GM19438 (cell line): ENCODE measurements at regions not wholly inside any gene's neighbourhood (a gene's known extent, or its start where the extent isn't known, plus 50 kb on each side); places are given as distances from the start of the nearest gene placed in this dataset.

Source experiments
- ATAC-seq: cut with Tn5 transposase; IDR thresholded peaks from one replicate; pipeline ENCODE4 v1.9.1; 2021; ENCODE audit warnings: low read depth; ENCODE audit not compliant: unreplicated experiment

DNA sequence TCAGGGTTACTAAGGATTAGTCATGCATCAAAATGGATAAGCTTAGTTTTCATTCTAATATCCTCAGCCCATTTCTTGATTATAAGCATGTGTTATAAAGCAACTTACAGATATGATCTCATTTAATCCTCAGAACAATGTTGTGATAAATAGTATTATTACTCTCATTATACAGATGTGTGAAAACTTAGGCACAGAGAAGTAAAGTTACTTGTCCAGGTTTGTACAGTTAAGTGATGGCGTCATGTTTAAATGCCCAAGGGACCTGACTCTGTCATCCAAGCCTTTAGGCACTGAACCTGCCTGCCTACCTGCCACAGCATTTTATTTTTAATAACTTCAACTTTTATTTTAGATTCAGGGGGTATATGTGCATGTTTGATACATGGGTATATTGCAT lies 472.9 kb upstream of the SEMA6D start:
- no peak for ATAC-seq

DNA sequence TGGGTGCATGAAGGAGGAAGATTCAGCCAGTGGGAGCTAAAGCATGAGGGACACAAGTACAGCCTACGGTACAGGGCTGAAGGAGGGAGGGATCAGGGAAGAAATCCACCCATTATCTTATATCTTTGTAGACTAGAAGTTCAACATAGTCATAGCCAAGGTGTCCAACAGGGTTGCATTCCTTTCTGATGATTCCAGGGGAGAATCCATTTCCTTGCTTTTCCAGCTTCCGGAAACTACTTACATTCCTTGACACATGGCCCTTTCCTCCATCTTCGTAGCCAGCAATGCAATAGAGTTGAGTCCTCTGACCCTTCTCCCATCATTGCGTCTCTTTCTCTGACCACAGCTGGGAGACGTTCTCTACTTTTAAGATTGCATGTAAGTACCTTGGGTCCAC lies 471.0 kb upstream of the SEMA6D start:
- ATAC-seq, result no peak

DNA sequence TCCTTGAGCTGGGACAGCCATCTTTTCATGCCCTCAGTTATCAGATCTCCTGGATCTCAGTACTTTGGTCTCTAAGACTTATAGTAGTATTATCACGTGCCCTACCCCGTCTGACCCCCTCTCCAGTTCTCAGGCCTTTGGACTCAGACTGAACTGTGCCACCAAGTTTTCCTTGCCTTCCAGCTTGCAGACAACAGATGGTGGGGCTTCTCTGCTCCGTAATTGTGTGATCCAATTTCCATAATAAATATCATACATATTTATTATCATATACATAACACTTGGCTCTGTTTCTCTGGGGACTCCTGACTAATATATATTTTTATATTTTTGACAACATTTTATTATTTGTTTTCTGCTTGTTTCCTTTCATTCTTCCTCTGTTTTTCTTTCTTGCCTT lies 458.8 kb upstream of the SEMA6D start:
- no peak for ATAC-seq

DNA sequence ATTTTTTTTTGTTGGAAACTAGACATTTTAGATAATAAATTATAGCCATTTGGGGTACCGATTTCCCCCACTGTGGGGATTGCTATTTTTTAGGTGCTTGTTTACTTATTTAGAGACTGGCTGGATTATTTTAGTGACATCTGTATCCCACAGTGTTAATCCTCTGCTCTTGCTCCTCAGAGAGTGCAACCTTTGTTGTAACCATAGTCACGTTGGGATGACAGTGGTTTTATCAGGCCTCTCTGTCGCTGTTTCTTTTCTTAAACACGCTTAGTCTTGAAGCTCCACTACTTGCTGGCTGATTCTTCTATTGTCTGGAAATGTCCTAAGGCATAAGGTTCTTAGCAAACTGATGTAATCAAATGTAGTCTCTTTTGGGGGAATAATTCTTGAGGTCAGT lies 451.6 kb upstream of the SEMA6D start:
- no peak for ATAC-seq

DNA sequence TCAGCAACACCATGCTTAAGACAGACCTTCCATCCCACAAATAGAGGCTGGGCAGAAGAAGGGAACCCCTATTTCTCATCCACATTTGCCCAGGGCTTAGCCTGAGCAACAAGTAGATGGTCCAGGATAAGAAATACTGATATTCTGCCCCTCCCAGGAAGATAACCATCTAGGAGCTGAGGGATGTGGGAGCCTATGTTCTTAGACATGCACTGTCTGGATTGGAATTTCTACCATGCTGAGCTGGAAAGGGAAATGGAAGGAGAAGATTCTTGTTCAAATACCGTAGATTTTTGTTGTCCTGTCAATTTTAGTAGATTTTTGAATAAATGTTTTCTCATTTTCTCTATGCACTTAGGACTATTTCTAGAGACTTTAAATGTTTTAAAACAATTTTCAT lies 450.7 kb upstream of the SEMA6D start:
- no peak for ATAC-seq

DNA sequence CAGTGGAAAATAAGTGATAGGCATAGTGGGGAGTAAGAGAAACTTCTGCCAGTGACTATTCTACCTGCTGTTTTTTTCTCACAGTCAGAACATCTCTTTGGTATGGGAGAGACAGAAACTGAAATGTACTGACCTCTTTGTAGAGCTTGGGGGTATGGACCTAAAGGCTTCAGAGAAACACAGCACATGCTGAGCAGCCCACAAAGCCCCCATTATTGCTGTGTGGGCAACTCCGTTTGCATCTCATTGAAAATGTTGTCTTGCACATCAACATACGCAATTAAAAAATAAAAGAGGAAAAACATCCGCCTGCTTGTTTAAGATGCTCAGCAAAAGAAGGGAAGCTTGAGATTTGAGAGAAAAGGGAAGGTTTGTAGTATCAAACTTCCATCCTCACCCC lies 443.4 kb upstream of the SEMA6D start:
- ATAC-seq, result no peak

DNA sequence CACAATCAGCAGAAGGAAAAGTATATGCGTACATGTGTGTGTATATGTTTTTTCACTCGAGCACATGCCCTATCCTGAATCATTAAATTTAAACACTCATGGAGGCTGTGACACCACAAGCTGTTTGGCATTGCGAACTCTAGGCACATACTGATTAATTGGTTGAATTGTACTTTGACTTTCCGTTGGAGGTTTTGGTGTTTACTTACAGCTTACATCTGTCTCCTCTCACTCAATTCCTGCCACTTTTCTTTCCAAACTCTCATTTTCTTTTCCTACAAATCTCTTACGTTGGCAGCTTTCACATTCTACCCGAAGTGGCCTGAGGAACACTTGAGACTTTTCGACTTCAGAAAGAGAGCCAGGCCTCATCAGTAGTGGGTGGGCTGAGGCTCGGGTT lies 434.1 kb upstream of the SEMA6D start:
- ATAC-seq, result no peak

DNA sequence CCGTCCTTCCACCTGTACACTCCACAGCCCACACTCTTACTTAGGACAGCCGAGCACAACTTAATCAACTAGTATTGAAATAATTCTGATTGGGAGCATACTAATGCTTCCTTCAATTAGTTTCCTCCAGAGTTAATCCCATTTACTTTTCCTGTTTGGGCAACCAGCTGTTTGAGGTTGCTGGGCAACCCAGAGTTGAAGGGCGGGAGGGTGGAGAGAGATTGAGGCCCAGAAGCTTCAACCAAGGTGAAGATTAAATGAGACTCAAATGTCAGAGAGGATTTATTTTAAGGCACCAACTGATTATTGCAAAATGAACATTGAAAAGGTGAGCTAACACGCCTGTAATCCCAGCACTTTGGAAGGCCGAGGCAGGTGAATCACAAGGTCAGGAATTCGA lies 428.5 kb upstream of the SEMA6D start:
- ATAC-seq, result no peak

DNA sequence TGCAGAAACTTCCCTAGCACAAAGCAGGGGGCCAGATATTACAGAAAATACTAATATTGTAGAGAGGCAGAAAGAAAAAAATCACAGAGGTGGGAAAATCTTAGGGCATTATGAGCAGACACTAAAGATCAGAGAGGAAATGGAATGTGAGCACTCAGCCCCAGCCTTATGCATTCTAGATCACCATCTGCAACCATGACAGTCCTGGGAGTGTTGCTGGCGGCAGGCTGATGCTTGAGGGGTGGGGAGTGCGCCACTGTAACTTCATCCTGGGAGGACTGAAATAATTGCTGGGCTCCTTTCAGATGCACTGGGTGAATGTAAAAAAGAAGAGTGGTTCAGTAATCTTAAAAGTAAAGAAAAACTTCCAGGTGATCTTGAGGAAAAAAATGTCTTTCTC lies 427.6 kb upstream of the SEMA6D start:
- ATAC-seq, result no peak

DNA sequence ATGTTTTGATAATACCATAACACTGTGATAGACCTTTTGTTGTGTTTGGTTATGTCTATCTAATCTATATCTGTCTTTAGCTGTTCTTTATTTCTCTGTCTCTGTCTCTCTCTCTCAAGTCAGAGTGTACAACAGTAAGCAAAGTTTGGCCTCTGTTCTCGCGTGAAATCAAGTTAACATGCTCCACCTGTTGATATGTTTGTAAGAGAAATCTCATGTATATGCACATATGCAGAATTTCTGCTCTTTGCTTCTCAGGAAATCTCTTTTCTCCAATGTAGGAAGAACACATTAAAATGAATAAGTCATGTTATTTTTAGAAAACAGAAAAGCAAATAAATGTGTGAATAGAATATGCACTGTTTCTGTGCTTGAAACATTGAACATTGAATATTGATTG lies 425.5 kb upstream of the SEMA6D start:
- no peak for ATAC-seq

DNA sequence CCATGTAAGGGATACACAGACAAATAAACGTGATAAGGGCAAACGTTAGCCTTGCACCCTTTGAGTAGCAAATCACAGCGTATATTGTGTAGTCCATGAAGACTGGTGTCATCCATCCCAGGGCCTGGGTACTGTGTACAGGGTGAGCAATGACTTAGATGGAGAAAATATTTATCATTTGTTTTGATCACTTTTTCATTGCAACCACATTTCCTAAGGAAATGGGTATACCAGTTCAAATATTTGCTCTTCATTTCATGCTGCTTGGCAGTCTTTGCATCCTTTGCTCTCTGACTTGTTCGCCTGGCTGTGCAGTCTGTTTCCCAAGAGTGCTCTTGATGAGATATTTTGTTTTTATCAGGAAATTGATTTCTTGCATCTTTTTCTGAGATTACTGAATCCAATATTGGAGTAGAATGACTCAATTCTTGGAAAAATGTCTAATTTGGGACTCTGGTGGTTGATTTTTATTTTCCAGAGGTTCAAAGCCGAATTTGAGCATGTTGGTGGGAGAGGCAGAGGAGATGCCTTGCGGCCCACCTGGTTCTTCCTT lies 424.6 kb upstream of the SEMA6D start:
- ATAC-seq, result no peak

DNA sequence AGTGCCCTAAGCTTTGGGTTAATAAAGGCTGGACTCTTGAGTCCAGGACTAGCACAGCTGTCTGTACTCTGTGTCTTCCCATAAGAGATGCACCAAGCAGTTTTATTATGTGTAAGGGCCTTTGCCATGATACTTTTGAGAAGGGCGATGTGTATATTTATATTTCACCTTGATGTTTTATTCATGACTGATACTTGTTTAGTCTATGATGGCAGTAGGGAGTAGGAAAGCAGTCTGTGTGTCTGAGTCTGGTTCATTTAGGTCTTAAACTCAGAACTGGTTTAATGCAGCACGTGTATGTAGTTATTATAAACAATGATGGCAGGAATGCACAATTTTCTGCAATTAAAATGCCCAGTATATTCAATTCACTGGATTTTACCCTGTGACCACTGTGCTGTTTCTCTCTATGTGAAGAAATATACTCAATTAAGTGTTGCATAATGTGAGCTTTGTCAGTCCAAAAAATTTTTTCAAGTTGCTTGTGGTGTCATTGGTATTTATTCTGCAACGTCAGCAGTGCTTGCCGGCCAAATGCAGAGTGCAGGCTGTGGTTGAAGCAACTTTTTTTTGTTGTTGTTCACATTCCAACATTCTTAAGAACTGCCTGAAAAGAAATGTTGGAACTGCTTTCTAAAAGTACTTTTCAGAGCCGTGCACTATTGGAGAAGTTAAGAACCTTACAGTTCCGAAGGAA lies 423.7 kb upstream of the SEMA6D start:
- ATAC-seq, result no peak

DNA sequence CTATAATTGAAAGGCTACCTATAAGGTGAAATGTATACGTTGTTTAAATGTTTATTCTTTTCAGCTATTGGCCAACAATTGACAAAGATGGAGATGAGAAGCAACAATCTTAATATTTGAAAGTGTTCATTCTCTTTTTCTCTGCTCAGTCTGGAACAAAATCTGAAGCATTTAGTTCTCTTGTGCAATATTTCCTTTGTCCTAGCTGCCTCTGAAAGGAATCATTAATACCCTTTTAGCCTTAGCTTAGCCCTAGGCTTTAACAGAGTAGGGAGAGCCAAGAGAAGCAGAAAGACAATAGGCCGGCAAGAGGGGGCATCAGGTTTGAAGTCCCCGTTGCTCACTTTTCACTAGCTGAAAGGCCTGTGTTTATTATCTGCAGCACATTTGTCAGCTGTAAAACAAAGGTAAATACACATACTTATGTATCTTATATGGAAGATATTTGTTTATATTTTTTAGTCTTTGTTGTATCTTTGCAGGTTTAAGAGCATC lies 422.5 kb upstream of the SEMA6D start:
- no peak for ATAC-seq

DNA sequence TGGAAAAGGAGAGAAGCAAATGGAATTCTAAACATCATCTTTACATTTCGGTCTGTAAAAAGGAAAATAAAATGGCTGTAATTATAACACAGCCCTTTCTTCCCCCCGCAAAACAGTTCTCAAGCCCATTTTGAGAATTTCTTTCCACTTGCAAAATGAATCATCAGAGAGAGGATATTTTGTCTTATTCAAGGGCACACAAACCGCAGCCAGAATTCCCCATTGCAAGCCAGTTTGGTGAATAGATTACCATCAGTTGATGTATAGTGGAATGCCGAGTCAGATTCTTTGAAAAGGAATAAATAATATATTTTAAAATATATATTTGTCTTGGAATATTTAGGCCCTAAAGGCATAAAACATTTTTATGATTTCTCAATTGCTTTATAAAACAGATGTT lies 420.4 kb upstream of the SEMA6D start:
- no peak for ATAC-seq

DNA sequence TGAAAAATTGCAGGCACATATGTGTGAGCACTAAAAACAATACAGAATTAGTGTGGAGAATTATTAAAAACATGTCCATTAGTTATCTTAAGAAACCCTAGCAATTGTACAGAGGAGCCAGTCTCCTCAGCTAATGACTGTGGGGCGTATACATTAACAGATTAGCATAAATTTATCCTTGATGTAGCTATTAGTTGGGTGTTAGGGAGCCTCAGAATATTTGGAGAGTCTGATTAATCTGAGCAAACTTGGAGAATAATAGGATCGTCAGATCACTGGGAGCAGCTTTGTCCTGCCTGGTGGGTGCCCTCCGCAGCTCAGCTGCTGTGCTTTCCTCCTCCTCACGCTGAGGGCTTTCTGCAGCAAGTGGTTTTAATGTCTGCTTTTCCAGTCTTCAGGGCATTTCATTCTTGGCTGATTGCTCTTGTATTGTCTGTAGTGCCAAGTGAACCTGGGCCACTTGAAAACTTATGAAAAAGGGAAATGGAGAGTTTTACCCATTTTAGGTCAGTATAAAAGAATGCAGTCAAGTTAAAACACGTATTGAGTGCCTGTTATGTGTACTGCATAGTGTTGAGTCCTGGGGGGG lies 417.4 kb upstream of the SEMA6D start:
- ATAC-seq, result no peak

DNA sequence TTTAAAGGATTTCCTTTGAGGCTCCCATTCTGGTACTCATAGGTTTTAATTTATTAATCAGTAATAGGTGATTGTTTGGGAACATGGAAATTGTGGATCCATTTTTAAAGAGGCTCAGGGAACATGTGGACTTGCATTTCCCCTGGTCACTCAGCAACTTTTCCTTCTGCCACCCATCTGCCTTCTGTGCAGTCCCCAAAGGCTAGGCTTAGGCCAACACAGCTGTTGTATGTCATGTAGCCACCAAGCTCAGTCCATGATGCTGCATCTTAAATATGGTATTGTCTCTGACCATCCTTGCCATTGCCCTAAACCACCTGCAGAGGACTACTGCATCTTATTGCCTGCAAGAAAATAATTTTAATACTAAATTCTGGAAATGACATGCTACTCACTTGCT lies 416.7 kb upstream of the SEMA6D start:
- no peak for ATAC-seq

DNA sequence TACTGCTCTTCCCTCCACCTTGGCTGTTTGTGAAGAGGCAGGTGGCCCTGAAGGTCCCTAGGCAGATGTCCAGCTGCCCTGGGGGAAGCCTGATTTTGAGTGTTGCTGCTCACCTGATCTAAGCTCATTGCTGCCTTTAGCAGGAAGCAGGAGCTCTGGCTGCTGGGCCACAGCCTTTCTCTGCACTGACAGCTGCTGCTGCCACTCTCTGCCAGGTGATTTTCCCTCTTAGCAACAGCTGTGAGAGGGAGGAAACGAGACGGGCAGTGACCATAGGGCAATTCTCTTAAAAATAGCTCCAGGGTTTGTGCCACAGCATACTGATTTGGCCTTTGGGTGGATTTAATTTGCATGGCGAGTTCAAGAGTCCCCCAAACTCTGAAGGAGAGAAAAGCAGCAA lies 415.8 kb upstream of the SEMA6D start:
- no peak for ATAC-seq

DNA sequence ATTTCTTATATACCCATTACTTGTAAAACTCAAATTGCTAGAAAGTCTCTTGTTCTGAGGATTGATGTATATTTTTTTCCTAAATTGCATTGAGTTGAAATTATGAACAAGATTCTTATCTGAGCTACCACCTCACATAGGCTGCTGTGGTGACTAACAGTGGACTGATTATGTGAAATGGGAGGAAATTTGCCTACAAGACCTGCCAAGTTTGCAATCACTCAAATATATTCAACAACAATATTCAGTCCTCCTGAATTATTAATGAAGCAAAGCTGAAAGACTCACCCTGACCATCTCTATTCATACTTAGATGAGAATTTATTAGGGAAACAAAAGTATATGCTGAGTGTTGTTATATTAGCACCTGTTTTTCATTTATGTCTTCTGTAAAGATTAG lies 412.6 kb upstream of the SEMA6D start:
- ATAC-seq, result no peak

DNA sequence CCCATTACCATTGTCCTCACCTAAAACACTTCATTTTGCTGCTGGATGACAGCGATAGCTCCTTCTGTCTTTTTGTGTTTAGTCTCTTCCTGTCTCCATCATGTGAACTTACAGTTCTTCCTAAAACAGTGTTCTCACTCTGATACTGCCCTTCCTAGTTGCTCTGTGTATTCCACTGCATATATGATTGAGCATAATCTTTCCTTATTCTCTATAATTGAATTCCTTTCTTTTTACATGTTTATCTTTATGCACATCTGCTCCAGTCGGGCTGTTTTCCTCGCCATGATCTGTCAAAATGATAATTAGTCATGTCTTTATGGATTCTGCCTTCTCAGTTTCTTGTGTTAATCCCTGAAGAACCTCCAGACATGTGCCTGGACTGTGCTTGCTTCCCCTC lies 405.1 kb upstream of the SEMA6D start:
- no peak for ATAC-seq

DNA sequence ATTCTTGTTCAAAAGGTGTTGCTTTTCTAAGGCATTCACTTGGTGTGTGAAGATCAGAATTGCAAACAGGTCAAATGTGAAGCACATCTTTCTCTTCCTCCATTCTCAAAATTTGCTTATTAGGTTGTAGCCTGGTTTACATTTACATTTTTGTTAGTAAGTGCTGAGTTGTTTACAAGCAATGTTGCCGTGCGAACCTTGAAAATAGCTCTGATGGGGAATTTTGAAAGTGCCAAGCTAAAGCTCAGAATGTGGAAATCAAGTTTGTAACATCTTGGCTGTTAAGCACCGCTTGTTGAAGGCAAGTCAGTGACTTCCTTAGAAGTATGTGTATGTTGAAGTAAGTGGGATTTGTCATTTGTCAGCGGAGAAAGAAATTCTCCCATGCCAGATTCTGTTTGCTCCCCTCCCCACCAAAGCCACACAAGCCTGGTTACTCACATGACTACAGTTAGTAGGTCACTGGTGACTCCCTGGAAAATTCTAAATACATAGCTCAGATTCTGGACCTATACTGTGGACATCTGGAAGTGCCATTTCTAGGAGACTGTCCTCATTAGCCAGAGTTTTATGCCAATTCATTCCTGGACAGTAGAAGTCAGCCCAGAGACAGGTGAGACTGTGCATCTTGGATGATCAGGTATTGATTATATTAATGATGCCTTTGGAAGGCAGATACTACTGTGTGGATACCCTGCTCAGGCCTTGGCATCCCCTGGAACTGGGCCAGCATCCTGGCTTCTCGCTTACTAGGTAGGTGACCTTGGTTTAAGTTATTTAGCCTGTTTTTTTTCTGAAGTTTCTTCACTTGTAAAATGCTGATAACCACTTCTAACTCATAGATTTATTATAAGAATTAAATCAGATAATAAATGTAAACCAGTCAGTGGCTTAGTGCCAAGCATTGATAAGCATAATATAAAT lies 390.6 kb upstream of the SEMA6D start:
- ATAC-seq, result no peak

DNA sequence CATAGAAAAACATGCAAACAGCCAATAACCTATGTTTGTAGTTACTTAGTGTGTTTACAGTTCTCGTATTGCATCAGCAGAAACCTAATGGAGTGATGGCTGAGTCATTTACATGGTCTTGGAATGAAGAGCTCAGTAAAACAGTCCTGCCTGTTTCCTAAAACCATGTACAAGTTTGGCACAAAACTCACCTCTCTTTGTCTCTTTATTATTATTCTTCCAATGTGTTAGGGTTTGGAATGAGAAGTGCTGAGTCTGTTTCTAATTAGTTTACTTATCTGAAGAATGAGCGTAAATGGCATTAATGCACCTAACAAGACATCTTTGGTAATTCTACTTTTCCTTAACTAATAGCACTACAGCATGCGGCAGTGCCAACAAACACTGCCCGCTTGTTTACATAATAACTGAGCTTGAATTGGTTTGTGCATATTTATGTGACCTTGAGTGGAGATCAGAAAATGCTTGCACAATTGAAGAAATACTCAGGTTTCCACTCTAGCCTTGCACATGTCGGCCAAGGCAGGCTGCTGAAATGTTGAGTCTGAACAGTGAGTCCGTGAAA lies 385.4 kb upstream of the SEMA6D start:
- no peak for ATAC-seq
